ENCODE measurements at regions not wholly inside any gene's neighbourhood (a gene's known extent, or its start where the extent isn't known, plus 50 kb on each side); places are given as distances from the start of the nearest gene placed in this dataset.

DNA sequence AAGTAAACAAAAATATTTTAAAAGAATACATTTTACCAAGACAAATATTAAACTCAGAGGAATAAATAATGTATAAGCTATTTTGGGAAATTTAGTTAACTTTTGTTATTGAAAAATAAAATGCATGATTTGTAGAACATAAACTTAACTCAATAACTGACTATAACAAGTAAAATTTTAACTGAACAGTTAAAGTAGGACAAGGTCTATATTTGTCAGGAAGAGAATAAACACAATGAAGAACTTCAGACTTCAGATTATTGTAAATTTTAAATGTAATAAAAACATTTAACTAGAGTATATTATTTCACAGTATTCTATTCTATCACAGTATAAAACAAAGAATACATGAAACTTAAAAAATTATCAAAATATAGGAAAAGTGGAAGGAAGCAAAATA, 948.8 kb upstream of the USP15 start:
- TF ChIP-seq, protein P1, sequence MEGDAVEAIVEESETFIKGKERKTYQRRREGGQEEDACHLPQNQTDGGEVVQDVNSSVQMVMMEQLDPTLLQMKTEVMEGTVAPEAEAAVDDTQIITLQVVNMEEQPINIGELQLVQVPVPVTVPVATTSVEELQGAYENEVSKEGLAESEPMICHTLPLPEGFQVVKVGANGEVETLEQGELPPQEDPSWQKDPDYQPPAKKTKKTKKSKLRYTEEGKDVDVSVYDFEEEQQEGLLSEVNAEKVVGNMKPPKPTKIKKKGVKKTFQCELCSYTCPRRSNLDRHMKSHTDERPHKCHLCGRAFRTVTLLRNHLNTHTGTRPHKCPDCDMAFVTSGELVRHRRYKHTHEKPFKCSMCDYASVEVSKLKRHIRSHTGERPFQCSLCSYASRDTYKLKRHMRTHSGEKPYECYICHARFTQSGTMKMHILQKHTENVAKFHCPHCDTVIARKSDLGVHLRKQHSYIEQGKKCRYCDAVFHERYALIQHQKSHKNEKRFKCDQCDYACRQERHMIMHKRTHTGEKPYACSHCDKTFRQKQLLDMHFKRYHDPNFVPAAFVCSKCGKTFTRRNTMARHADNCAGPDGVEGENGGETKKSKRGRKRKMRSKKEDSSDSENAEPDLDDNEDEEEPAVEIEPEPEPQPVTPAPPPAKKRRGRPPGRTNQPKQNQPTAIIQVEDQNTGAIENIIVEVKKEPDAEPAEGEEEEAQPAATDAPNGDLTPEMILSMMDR (IDR thresholded peaks at IDR 0.05): no peak
- no peak for TF ChIP-seq POLR2A (IDR thresholded peaks at IDR 0.05)
